OCI-LY1 (cell line): ENCODE measurements at regions not wholly inside any gene's neighbourhood (a gene's known extent, or its start where the extent isn't known, plus 50 kb on each side); places are given as distances from the start of the nearest gene placed in this dataset.

Experiments
- H2AFZ ChIP-seq: fragments of 200-600 bp; sonication (generic), shearing (Covaris generic); 2 replicates; pipeline ENCODE4 v1.6.0; 2014; ENCODE audit warnings: antibody characterized with exemption, mild to moderate bottlenecking, low read length
- H3F3A ChIP-seq: fragments of 200-600 bp; sonication (generic), shearing (Covaris generic); 2 replicates; pipeline ENCODE4 v1.6.0; 2014; ENCODE audit warnings: mild to moderate bottlenecking, antibody characterized with exemption, low read length, moderate library complexity; ENCODE audit not compliant: insufficient read depth
- H3K27ac ChIP-seq: fragments of 200-600 bp; sonication (generic); 2 replicates; pipeline ENCODE4 v1.5.1; 2014; ENCODE audit warnings: low read length, mixed run types, mild to moderate bottlenecking, low read depth; ENCODE audit not compliant: poor library complexity, severe bottlenecking
- H3K27me3 ChIP-seq: fragments of 200-600 bp; sonication (generic); 2 replicates; pipeline ENCODE4 v1.6.0; 2014; ENCODE audit warnings: antibody characterized with exemption, mild to moderate bottlenecking, low read length, moderate library complexity; ENCODE audit not compliant: insufficient read depth
- H3K36me3 ChIP-seq: fragments of 200-600 bp; sonication (generic); 2 replicates; pipeline ENCODE4 v1.6.1; 2014; ENCODE audit warnings: mild to moderate bottlenecking, antibody characterized with exemption, low read length, moderate library complexity, mixed read lengths; ENCODE audit not compliant: insufficient read depth
- H3K4me1 ChIP-seq: fragments of 200-600 bp; sonication (generic); 2 replicates; pipeline ENCODE4 v1.5.1; 2014; ENCODE audit warnings: mild to moderate bottlenecking, low read length, moderate library complexity; ENCODE audit not compliant: insufficient read depth, severe bottlenecking
- H3K4me2 ChIP-seq: fragments of 200-600 bp; sonication (generic), shearing (Covaris generic); 2 replicates; pipeline ENCODE4 v1.6.1; 2014; ENCODE audit warnings: low read length
- H3K4me3 ChIP-seq: fragments of 200-600 bp; sonication (generic); 2 replicates; pipeline ENCODE4 v1.5.1; 2014; ENCODE audit warnings: low read length, low read depth, mild to moderate bottlenecking, mixed read lengths; ENCODE audit not compliant: poor library complexity, severe bottlenecking
- H3K79me2 ChIP-seq: fragments of 200-600 bp; shearing (Covaris generic); 2 replicates; pipeline ENCODE4 v1.6.1; 2016; ENCODE audit warnings: mixed run types, low read length, mixed read lengths; ENCODE audit not compliant: insufficient read depth
- H3K9ac ChIP-seq: fragments of 200-600 bp; sonication (generic), shearing (Covaris generic); 2 replicates; pipeline ENCODE4 v1.6.1; 2014; ENCODE audit warnings: mild to moderate bottlenecking, low read length, mixed read lengths
- H3K9me2 ChIP-seq: fragments of 200-600 bp; sonication (generic), shearing (Covaris generic); 2 replicates; pipeline ENCODE4 v1.6.1; 2014; ENCODE audit warnings: low read depth, mild to moderate bottlenecking, low read length, mixed read lengths
- H3K9me3 ChIP-seq: fragments of 200-600 bp; shearing (Covaris generic); 2 replicates; pipeline ENCODE4 v1.6.1; 2014; ENCODE audit warnings: low read length, mixed read lengths
- H4K20me1 ChIP-seq: fragments of 200-600 bp; sonication (generic), shearing (Covaris generic); 2 replicates; pipeline ENCODE4 v1.6.0; 2016; ENCODE audit warnings: mild to moderate bottlenecking, low read length; ENCODE audit not compliant: insufficient read depth
- CTCF ChIP-seq: fragments of 200-600 bp; sonication (generic), shearing (Covaris generic); IDR thresholded peaks from 2 replicates; pipeline ENCODE4 v1.5.1; 2017; ENCODE audit warnings: mild to moderate bottlenecking, antibody characterized with exemption, low read length, moderate library complexity, mixed read lengths
- EZH2 ChIP-seq: fragments of 200-600 bp; sonication (generic), shearing (Covaris generic); IDR thresholded peaks from 2 replicates; pipeline ENCODE4 v1.8.0; 2017; ENCODE audit warnings: borderline replicate concordance, mixed run types, mild to moderate bottlenecking, antibody characterized with exemption, low read length, moderate library complexity, mixed read lengths

DNA sequence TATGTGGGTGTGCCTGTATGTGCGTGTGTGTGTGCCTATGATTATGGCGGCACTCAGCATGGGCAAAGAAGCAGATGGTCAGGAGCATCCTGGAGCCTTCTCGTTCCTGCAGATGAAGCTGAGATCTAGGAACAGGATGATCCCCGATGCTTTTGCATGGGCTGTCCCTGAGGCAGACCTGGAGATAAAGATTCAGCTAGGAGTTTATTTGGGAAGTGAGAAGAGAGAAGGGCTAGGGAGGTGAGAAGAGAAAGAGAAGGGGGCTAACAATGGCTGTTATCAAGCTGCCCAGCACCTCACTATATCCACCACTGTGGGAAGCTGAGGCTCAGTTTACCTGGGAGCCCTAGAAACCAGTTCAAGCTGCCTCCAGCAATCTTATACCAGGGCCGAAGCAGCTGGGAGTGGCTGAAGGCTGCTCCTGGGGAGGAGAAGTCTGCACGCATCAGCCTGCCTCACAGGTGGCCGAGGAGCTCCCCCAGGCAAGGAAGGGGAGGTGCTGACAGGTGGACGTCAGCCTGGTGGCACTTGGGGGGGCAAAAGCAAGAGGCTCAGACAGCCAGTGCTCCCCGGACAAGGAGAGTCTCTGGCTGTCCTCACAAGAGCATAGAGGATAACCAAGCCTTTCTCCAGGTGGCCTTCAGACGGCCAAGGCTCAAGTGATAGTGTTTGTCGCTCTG lies 94.0 kb upstream of the IQSEC1 start:
- Histone ChIP-seq H3K79me2 (no peaks in the 10 kb centered on the region), H3K9ac (no peak overlapping the region), H2AFZ (no peak overlapping the region), H3K27ac (no peak overlapping the region), H3K4me3 (no peak overlapping the region), H3K27me3 (no peaks in the 10 kb centered on the region), H3K36me3 (no peaks in the 10 kb centered on the region), H3F3A (no peaks in the 10 kb centered on the region), H3K4me1 (no peaks in the 10 kb centered on the region), H3K9me3 (no peaks in the 10 kb centered on the region), H4K20me1 (no peaks in the 10 kb centered on the region), H3K4me2 (no peak overlapping the region), H3K9me2 (no peaks in the 10 kb centered on the region)
- no peak for TF ChIP-seq EZH2
- TF ChIP-seq CTCF, result no peak

DNA sequence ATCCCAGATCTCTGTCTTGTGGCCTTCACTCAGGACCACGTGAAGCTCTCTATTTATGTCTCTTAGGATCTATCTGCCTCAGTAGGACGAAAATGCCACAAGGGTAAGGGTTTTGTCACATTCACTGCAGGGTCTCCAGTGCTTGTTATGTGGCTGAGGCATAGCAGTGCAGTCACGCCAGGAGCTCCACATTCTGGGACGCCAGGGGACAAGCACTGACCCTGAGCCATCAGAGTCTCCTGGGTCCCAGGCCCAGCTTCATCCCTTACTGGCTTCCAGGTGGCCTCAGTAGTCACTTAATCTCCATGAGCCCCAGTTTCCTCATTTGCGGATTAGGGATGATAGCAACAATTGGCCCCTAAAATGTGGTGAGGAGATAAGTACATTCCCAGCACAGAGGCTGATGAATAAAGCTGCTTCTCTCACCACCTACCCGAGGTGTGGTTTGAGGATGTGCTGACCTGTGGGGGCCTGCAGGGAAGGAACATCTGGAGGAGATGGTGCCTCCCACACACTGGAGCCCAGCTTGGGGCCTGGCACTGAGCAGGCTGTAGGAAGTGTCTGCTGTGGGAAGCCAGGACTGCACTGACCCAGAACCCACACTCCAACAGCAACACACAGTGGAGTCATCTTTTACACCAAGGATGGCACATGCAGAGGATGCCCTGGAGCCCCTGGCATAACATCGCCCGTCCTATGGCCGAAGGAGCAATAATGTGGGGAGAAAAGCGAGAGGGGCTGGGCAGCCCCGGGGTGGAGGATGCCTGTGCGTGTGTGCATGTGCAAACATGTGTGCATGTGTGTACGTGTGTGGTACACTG lies 93.2 kb upstream of the IQSEC1 start:
- H3K4me2 ChIP-seq, result no peak overlapping the region

GRCh38 chr3:13165576-13165975 lies 92.3 kb upstream of the IQSEC1 start:
- no peak overlapping the region for H3K4me2 ChIP-seq
- H3K4me1 ChIP-seq, result no peaks in the 10 kb centered on the region
- H3K79me2 ChIP-seq, result no peaks in the 10 kb centered on the region
- no peaks in the 10 kb centered on the region for H3K9me2 ChIP-seq
- no peak overlapping the region for H3K27ac ChIP-seq
- no peak overlapping the region for H3K9ac ChIP-seq
- H4K20me1 ChIP-seq, result no peaks in the 10 kb centered on the region
- no peak overlapping the region for H2AFZ ChIP-seq
- H3F3A ChIP-seq, result no peaks in the 10 kb centered on the region
- no peaks in the 10 kb centered on the region for H3K27me3 ChIP-seq
- H3K36me3 ChIP-seq, result no peaks in the 10 kb centered on the region
- TF ChIP-seq EZH2 (no peak), CTCF (no peak)
- no peak overlapping the region for H3K4me3 ChIP-seq
- no peaks in the 10 kb centered on the region for H3K9me3 ChIP-seq

More for the DNA sequence above, 93.2 kb upstream of the IQSEC1 start:
- no peaks in the 10 kb centered on the region for H3F3A ChIP-seq
- no peaks in the 10 kb centered on the region for H3K36me3 ChIP-seq
- no peaks in the 10 kb centered on the region for H3K27me3 ChIP-seq
- H3K9me2 ChIP-seq, result no peaks in the 10 kb centered on the region
- no peak overlapping the region for H3K9ac ChIP-seq
- H3K4me1 ChIP-seq, result no peaks in the 10 kb centered on the region
- TF ChIP-seq EZH2 (no peak), CTCF (no peak)
- H2AFZ ChIP-seq, result no peak overlapping the region
- no peaks in the 10 kb centered on the region for H4K20me1 ChIP-seq
- no peak overlapping the region for H3K27ac ChIP-seq
- H3K79me2 ChIP-seq, result no peaks in the 10 kb centered on the region
- H3K4me3 ChIP-seq, result no peak overlapping the region
- H3K9me3 ChIP-seq, result no peaks in the 10 kb centered on the region
